CD4-positive, alpha-beta T cell (primary cell): ENCODE measurements at regions not wholly inside any gene's neighbourhood (a gene's known extent, or its start where the extent isn't known, plus 50 kb on each side); places are given as distances from the start of the nearest gene placed in this dataset.

Source experiments
- ATAC-seq: fragments of 200-7000 bp; cut with Tn5 transposase; one replicate; pipeline ENCODE4 v1.10.0; 2022; ENCODE audit warnings: mild to moderate bottlenecking; ENCODE audit not compliant: poor library complexity
- CTCF ChIA-PET: fragments of 350-600 bp; sonication (Branson Sonifier 250); formaldehyde crosslinking; loops from one replicate; lab custom pipeline; 2021; ENCODE audit warnings: antibody characterized with exemption, inconsistent platforms; lab: Charles Lee
- POLR2A ChIA-PET: fragments of 350-600 bp; sonication (Branson Sonifier 250); formaldehyde crosslinking; loops from one replicate; lab custom pipeline; 2021; ENCODE audit warnings: antibody characterized with exemption, inconsistent platforms; lab: Charles Lee
- DNase-seq, 14 experiments: peaks; one replicate each; pipeline ENCODE4 v3.0.0-alpha.2; 2013 to 2020; ENCODE audit warnings: mixed read lengths in 2 of 14
- H3K27ac ChIP-seq, 2 donors: one replicate each; pipeline versions ENCODE4 v1.5.1 to v1.7.0; 2013; ENCODE audit warnings: low read length in 2 of 2, low read depth in 1 of 2, mild to moderate bottlenecking in 1 of 2
- H3K27me3 ChIP-seq, 2 experiments: 1 replicate in 1 of 2; 2 replicates in 1 of 2; pipeline versions ENCODE4 v1.6.1 to v1.7.0; 2013; ENCODE audit warnings: low read length in 2 of 2, control low read depth in 1 of 2, mild to moderate bottlenecking in 1 of 2, moderate library complexity in 1 of 2; ENCODE audit not compliant: insufficient read depth in 2 of 2, control insufficient read depth in 1 of 2
- H3K36me3 ChIP-seq: one replicate; pipeline ENCODE4 v1.6.1; 2013; ENCODE audit warnings: low read length, control low read depth; ENCODE audit not compliant: insufficient read depth
- H3K4me1 ChIP-seq: one replicate; pipeline ENCODE4 v1.6.1; 2013; ENCODE audit warnings: low read length, control low read depth; ENCODE audit not compliant: insufficient read depth
- H3K4me3 ChIP-seq: one replicate; pipeline ENCODE4 v1.5.1; 2013; ENCODE audit warnings: mild to moderate bottlenecking, low read length, moderate library complexity
- H3K9me3 ChIP-seq, 2 experiments: 1 replicate in 1 of 2; 2 replicates in 1 of 2; pipeline versions ENCODE4 v1.6.1 to v1.7.0; 2013; ENCODE audit warnings: low read length in 2 of 2, mild to moderate bottlenecking in 2 of 2, control low read depth in 1 of 2, moderate library complexity in 1 of 2; ENCODE audit not compliant: control insufficient read depth in 1 of 2, insufficient read depth in 1 of 2
- H3K27ac Mint-ChIP-seq: one replicate; pipeline ENCODE4 v1.8.0; 2020; ENCODE audit warnings: mixed read lengths
- H3K27me3 Mint-ChIP-seq: one replicate; pipeline ENCODE4 v1.8.0; 2021; ENCODE audit warnings: mixed read lengths
- H3K36me3 Mint-ChIP-seq: one replicate; pipeline ENCODE4 v1.8.0; 2021; ENCODE audit warnings: low read depth, mixed read lengths
- H3K4me1 Mint-ChIP-seq: one replicate; pipeline ENCODE4 v1.8.0; 2021; ENCODE audit warnings: low read depth, mixed read lengths
- H3K4me3 Mint-ChIP-seq: one replicate; pipeline ENCODE4 v1.8.0; 2020; ENCODE audit warnings: mild to moderate bottlenecking, mixed read lengths
- H3K9me3 Mint-ChIP-seq: one replicate; pipeline ENCODE4 v1.8.0; 2020; ENCODE audit warnings: mixed read lengths
- intact Hi-C, 2 experiments: fragments of 100-400 bp; cut with DNase I in 1 of 2; cut with micrococcal nuclease in 1 of 2; formaldehyde crosslinking; loops; one replicate each; pipeline versions ENCODE4 v1.15.1 to v1.9.0; 2023 to 2025; cut with DNase I, micrococcal nuclease
- TF ChIP-seq, protein P1 (sequence below): fragments of 200-600 bp; IDR thresholded peaks from one replicate; pipeline ENCODE4 v1.8.0; 2022; ENCODE audit warnings: antibody characterized with exemption, mild to moderate bottlenecking

- Mint-ChIP-seq H3K36me3 (no peaks in the 10 kb centered on the region), H3K4me3 (no peak overlapping the region), H3K27ac (no peak overlapping the region), H3K4me1 (no peaks in the 10 kb centered on the region), H3K9me3 (peaks cover 2% of the 10 kb centered on the region), H3K27me3 (no peaks in the 10 kb centered on the region)
- Histone ChIP-seq H3K27ac (no peak overlapping the region), H3K36me3 (no peaks in the 10 kb centered on the region), H3K9me3 (no peaks in the 10 kb centered on the region), H3K4me1 (no peaks in the 10 kb centered on the region), H3K27me3 (no peaks in the 10 kb centered on the region), H3K4me3 (no peak overlapping the region)
- no peak for DNase-seq
- ChIA-PET POLR2A (no interaction called here), CTCF (no interaction called here)
- ATAC-seq, result no peak
- intact Hi-C loops, result no loop called here
- TF ChIP-seq, protein P1, sequence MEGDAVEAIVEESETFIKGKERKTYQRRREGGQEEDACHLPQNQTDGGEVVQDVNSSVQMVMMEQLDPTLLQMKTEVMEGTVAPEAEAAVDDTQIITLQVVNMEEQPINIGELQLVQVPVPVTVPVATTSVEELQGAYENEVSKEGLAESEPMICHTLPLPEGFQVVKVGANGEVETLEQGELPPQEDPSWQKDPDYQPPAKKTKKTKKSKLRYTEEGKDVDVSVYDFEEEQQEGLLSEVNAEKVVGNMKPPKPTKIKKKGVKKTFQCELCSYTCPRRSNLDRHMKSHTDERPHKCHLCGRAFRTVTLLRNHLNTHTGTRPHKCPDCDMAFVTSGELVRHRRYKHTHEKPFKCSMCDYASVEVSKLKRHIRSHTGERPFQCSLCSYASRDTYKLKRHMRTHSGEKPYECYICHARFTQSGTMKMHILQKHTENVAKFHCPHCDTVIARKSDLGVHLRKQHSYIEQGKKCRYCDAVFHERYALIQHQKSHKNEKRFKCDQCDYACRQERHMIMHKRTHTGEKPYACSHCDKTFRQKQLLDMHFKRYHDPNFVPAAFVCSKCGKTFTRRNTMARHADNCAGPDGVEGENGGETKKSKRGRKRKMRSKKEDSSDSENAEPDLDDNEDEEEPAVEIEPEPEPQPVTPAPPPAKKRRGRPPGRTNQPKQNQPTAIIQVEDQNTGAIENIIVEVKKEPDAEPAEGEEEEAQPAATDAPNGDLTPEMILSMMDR, result no peak
Observed at GRCh38 chr6:81988871-81989270, 236.4 kb upstream of the TENT5A start.

DNA sequence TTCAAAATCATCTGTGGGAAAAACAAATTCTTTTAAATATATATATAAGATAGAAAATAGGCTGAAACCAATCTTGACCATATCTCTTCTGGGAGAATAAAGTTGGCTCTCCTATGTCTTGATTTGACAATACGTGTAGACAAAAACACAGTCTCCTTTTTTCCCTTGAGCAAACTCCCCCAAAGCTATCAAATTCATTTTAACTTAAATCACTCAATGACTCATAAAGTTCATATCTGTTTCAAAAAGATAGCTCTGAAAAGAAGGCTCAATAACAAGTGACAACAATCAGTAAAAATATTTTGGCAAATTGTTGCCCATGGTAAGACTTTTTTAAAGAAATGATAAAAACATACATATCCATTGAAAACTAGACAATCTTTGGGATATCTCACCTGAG lies 236.0 kb upstream of the TENT5A start:
- DNase-seq (no peak), ATAC-seq (no peak)
- Mint-ChIP-seq H3K9me3 (peaks cover 2% of the 10 kb centered on the region), H3K27me3 (no peaks in the 10 kb centered on the region), H3K27ac (no peak overlapping the region), H3K36me3 (no peaks in the 10 kb centered on the region), H3K4me1 (no peaks in the 10 kb centered on the region), H3K4me3 (no peak overlapping the region)
- H3K27me3 ChIP-seq, result no peaks in the 10 kb centered on the region
- H3K9me3 ChIP-seq, result no peaks in the 10 kb centered on the region
- intact Hi-C loops, result no loop called here
- TF ChIP-seq, protein P1, result no peak
- CTCF ChIA-PET, result no interaction called here
- no peaks in the 10 kb centered on the region for H3K36me3 ChIP-seq
- H3K4me1 ChIP-seq, result no peaks in the 10 kb centered on the region
- no peak overlapping the region for H3K27ac ChIP-seq
- no peak overlapping the region for H3K4me3 ChIP-seq
- POLR2A ChIA-PET, result no interaction called here

DNA sequence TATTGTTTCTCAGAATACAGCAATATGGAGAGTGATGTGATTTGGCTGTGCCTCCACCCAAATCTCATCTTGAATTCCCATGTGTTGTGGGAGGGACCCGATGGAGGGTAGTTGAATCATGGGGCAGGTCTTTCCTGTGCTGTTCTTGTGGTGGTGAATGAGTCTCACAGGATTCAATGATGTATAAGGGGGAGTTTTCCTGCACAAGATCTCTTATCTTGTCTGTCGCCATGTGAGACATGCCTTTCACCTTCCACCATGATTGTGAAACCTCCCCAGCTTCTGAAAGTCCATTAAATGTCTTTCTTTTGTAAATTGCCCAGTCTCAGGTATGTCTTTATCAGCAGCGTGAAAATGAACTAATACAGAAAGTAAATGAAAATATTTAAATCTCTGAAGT lies 234.8 kb upstream of the TENT5A start:
- Mint-ChIP-seq H3K27ac (no peak overlapping the region), H3K4me1 (no peaks in the 10 kb centered on the region), H3K27me3 (no peaks in the 10 kb centered on the region), H3K9me3 (peaks cover 2% of the 10 kb centered on the region), H3K36me3 (no peaks in the 10 kb centered on the region), H3K4me3 (no peak overlapping the region)
- Histone ChIP-seq H3K9me3 (no peaks in the 10 kb centered on the region), H3K27ac (no peak overlapping the region), H3K36me3 (no peaks in the 10 kb centered on the region), H3K4me3 (no peak overlapping the region), H3K4me1 (no peaks in the 10 kb centered on the region), H3K27me3 (no peaks in the 10 kb centered on the region)
- ATAC-seq (no peak), DNase-seq (no peak)
- TF ChIP-seq, protein P1, result no peak
- CTCF ChIA-PET, result no interaction called here
- intact Hi-C loops, result no loop called here
- POLR2A ChIA-PET, result no interaction called here
